NT2/D1 (cell line): ENCODE measurements at regions not wholly inside any gene's neighbourhood (a gene's known extent, or its start where the extent isn't known, plus 50 kb on each side); places are given as distances from the start of the nearest gene placed in this dataset.

Experiments
- DNase-seq: peaks from one replicate; pipeline ENCODE4 v3.0.0-alpha.2; 2011; ENCODE audit warnings: low read depth, low spot score
- H3K27me3 ChIP-seq: 2 replicates; pipeline ENCODE4 v1.6.0; 2011; ENCODE audit warnings: mild to moderate bottlenecking; ENCODE audit not compliant: insufficient read length, insufficient read depth
- H3K36me3 ChIP-seq: 2 replicates; pipeline ENCODE4 v1.6.1; 2011; ENCODE audit warnings: mild to moderate bottlenecking, low read length, mixed read lengths; ENCODE audit not compliant: insufficient read depth, insufficient read length
- H3K4me1 ChIP-seq: 2 replicates; pipeline ENCODE4 v1.5.1; 2011; ENCODE audit not compliant: insufficient read depth, insufficient read length
- H3K4me3 ChIP-seq: 2 replicates; pipeline ENCODE4 v1.5.1; 2011; ENCODE audit warnings: low read depth; ENCODE audit not compliant: insufficient read length
- H3K9ac ChIP-seq: 2 replicates; pipeline ENCODE4 v1.6.0; 2011; ENCODE audit warnings: low read depth; ENCODE audit not compliant: insufficient read length
- H3K9me3 ChIP-seq: 2 replicates; pipeline ENCODE4 v1.5.1; 2011; ENCODE audit warnings: mild to moderate bottlenecking, low read length; ENCODE audit not compliant: insufficient read depth
- SUZ12 ChIP-seq: IDR thresholded peaks from 2 replicates; pipeline ENCODE4 v1.6.1; 2011; ENCODE audit not compliant: insufficient read length, insufficient read depth; ENCODE audit errors: extremely low read depth
- YY1 ChIP-seq: IDR thresholded peaks from 2 replicates; pipeline ENCODE4 v1.6.1; 2011; ENCODE audit not compliant: insufficient read length, insufficient read depth
- ZNF274 ChIP-seq: IDR thresholded peaks from 2 replicates; pipeline ENCODE4 v1.6.1; 2011; ENCODE audit warnings: mild to moderate bottlenecking, low read depth, low read length

- no peak overlapping the region for H3K4me3 ChIP-seq
- no peaks in the 10 kb centered on the region for H3K27me3 ChIP-seq
- no peaks in the 10 kb centered on the region for H3K9me3 ChIP-seq
- no peak for DNase-seq
- no peak for TF ChIP-seq SUZ12
- no peak for TF ChIP-seq YY1
- TF ChIP-seq ZNF274, result no peak
- H3K4me1 ChIP-seq, result peaks cover 7% of the 10 kb centered on the region
- H3K9ac ChIP-seq, result no peak overlapping the region
- no peaks in the 10 kb centered on the region for H3K36me3 ChIP-seq
These were observed 135.7 kb upstream of the HS3ST2 start for GRCh38 chr16:22678311-22678710.

GRCh38 chr16:22681554-22682291 lies 132.2 kb upstream of the HS3ST2 start:
- peak; percentile 28 for DNase-seq
- H3K36me3 ChIP-seq, result no peaks in the 10 kb centered on the region
- H3K4me3 ChIP-seq, result no peak overlapping the region
- TF ChIP-seq SUZ12 (no peak), ZNF274 (no peak), YY1 (no peak)
- no peaks in the 10 kb centered on the region for H3K27me3 ChIP-seq
- H3K9ac ChIP-seq, result no peak overlapping the region
- H3K4me1 ChIP-seq, result peaks cover 7% of the 10 kb centered on the region
- 0 out of 2 replicates have a peak, but pooled peaks cover under 1% of the 10 kb centered on the region for H3K9me3 ChIP-seq

- peaks cover 7% of the 10 kb centered on the region for H3K4me1 ChIP-seq
- H3K9ac ChIP-seq, result no peak overlapping the region
- TF ChIP-seq YY1 (no peak), SUZ12 (no peak), ZNF274 (no peak)
- no peaks in the 10 kb centered on the region for H3K27me3 ChIP-seq
- no peak overlapping the region for H3K4me3 ChIP-seq
- no peaks in the 10 kb centered on the region for H3K36me3 ChIP-seq
- no peak for DNase-seq
- peaks cover 10% of the 10 kb centered on the region; the same call in 1 of the 2 replicates for H3K9me3 ChIP-seq
These were observed 130.7 kb upstream of the HS3ST2 start for GRCh38 chr16:22683258-22683657.

GRCh38 chr16:22683730-22684573 lies 130.0 kb upstream of the HS3ST2 start:
- Histone ChIP-seq H3K9me3 (peaks cover 10% of the 10 kb centered on the region; the same call in 1 of the 2 replicates), H3K4me1 (peaks cover 7% of the 10 kb centered on the region), H3K4me3 (no peak overlapping the region), H3K27me3 (no peaks in the 10 kb centered on the region), H3K36me3 (no peaks in the 10 kb centered on the region), H3K9ac (no peak overlapping the region)
- TF ChIP-seq SUZ12 (no peak), YY1 (no peak), ZNF274 (no peak)
- DNase-seq, result no peak

- Histone ChIP-seq H3K4me3 (no peak overlapping the region), H3K36me3 (no peaks in the 10 kb centered on the region), H3K4me1 (peaks cover 7% of the 10 kb centered on the region), H3K9me3 (peaks cover 10% of the 10 kb centered on the region; the same call in 1 of the 2 replicates), H3K9ac (no peak overlapping the region), H3K27me3 (no peaks in the 10 kb centered on the region)
- TF ChIP-seq SUZ12 (no peak), ZNF274 (no peak), YY1 (no peak)
- no peak for DNase-seq
These were observed 129.1 kb upstream of the HS3ST2 start for GRCh38 chr16:22684574-22685458.

- H3K9ac ChIP-seq, result no peak overlapping the region
These were observed 128.5 kb upstream of the HS3ST2 start for GRCh38 chr16:22685459-22685830.

More at GRCh38 chr16:22685459-22685830, 128.5 kb upstream of the HS3ST2 start:
- H3K36me3 ChIP-seq, result no peaks in the 10 kb centered on the region
- peaks cover 7% of the 10 kb centered on the region for H3K4me1 ChIP-seq
- no peaks in the 10 kb centered on the region for H3K27me3 ChIP-seq
- H3K9me3 ChIP-seq, result peaks cover 10% of the 10 kb centered on the region; the same call in 1 of the 2 replicates
- no peak for TF ChIP-seq ZNF274
- no peak for TF ChIP-seq SUZ12
- no peak overlapping the region for H3K4me3 ChIP-seq
- DNase-seq, result no peak
